ENCODE measurements at regions not wholly inside any gene's neighbourhood (a gene's known extent, or its start where the extent isn't known, plus 50 kb on each side); places are given as distances from the start of the nearest gene placed in this dataset.

DNA sequence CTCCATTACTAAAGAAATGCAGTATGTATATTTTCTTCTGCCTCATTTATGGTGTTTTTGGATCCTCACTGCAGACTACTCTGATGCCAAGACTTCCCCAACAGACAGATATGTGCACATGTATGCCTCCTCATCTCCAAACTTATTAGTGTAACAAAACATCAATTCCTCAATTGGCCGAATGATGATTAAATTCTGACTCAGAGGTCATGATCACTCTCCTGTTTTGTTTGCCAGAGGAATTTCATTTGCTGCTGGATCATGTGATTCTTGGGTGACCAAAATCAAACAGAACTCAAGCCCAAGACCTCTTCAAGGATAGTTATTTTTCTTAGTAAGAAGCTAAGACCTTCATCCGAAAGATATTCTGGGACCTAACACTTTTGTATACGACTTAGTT is 227.6 kb downstream of the LMO4 start:
- Histone ChIP-seq H3K36me3 (no peaks in the 10 kb centered on the region), H3K4me1 (no peaks in the 10 kb centered on the region), H3K9me3 (no peaks in the 10 kb centered on the region), H3K27ac (no peak overlapping the region), H3K27me3 (no peaks in the 10 kb centered on the region), H3K4me3 (no peak overlapping the region)
- ATAC-seq, result no peak
- DNase-seq, result no peak
- TF ChIP-seq POLR2A (IDR thresholded peaks at IDR 0.05), result no peak
- TF ChIP-seq, protein P1, sequence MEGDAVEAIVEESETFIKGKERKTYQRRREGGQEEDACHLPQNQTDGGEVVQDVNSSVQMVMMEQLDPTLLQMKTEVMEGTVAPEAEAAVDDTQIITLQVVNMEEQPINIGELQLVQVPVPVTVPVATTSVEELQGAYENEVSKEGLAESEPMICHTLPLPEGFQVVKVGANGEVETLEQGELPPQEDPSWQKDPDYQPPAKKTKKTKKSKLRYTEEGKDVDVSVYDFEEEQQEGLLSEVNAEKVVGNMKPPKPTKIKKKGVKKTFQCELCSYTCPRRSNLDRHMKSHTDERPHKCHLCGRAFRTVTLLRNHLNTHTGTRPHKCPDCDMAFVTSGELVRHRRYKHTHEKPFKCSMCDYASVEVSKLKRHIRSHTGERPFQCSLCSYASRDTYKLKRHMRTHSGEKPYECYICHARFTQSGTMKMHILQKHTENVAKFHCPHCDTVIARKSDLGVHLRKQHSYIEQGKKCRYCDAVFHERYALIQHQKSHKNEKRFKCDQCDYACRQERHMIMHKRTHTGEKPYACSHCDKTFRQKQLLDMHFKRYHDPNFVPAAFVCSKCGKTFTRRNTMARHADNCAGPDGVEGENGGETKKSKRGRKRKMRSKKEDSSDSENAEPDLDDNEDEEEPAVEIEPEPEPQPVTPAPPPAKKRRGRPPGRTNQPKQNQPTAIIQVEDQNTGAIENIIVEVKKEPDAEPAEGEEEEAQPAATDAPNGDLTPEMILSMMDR (IDR thresholded peaks at IDR 0.05 in 4 of 5, conservative IDR thresholded peaks at IDR 0.05 in 1 of 5), result no peak
- intact Hi-C loops (cut with DNase I; ENCODE audit: low total_unique reads) (no loop called here), in situ Hi-C loops (cut with MboI; ENCODE audit: low sequenced_read_pairs in 4 of 4) (no loop called here)

DNA sequence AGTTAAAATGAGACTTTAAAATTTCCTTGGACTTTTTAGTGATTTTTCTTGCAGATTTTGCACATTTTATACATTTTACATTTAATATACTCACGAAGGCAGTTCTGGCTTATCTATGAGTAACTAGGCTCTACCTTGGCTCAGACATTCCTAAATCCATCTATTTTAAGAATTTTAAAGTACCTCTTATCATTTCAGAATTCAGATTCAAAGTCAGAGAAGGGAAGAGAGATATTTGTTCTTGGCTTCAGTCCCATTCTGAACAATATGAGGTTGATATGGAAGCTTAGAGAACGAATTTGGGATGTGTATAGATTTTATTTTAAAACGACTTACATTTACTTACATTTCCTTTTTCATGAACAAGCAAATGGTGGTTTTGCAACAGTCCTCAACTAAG is 230.2 kb downstream of the LMO4 start:
- intact Hi-C loops (cut with DNase I; ENCODE audit: low total_unique reads), result no loop called here

DNA sequence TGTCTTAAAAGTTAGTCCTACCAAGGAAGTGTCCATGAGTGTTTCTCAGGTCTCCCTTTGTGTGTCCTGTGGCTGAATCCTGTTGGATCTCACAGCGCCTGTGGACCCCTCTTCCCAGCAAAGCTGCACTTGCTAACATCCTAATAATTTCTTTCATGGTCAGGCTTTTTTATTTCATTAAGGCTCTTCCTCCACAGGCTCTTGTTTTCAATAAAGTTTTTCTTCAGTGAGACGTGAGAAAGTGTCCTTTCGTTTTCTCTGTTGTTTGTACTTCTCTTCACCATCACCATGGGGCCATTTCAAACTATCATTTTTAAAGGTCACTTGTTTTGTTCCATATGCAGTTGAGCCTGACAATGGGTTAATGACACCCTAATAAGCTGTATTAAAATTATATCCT is 231.5 kb downstream of the LMO4 start:
- in situ Hi-C loops (cut with MboI; ENCODE audit: low sequenced_read_pairs in 4 of 4), result no loop called here
- no peak for ATAC-seq

More for the DNA sequence above, 230.2 kb downstream of the LMO4 start:
- no peaks in the 10 kb centered on the region for H3K4me1 ChIP-seq
- H3K27me3 ChIP-seq, result no peaks in the 10 kb centered on the region
- in situ Hi-C loops (cut with MboI; ENCODE audit: low sequenced_read_pairs in 4 of 4), result no loop called here
- no peak for ATAC-seq
- H3K36me3 ChIP-seq, result no peaks in the 10 kb centered on the region
- no peak overlapping the region for H3K4me3 ChIP-seq
- H3K27ac ChIP-seq, result no peak overlapping the region
- no peak for DNase-seq
- no peaks in the 10 kb centered on the region for H3K9me3 ChIP-seq
- TF ChIP-seq POLR2A (IDR thresholded peaks at IDR 0.05), result no peak

DNA sequence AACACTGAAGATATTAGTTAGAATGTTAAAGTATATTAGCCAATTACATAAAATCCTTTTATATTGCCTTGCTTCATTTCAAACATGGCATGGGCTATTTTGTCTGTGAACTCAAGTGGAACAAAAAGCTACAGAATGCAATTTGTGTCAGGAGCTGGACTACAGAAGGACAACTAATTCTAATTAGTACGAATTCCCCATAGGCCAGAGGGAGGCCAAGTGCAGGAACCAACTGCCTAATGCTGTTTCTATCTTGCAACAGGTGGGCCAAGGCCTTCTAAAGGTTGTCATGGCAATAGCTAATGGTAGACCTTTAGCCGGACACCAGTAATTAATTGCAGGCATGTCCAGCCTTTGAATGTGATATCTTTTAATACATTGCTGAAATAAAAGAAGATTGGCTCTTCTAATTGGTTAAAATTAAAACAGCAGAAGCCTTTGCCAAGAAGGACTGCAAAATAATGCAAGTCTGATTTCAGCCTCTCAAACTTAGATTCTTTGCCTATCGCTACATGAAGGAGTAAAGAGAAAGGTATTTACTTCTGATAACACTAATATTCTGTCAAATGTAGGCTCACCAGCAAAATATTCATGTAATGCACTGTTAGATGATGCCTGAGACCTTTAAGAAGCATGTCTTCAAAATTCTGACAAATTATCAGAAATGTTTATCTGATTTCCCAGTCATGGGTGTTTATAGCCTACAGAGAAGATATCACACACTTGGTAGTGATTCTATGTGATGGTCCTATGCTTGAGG is 232.1 kb downstream of the LMO4 start:
- Histone ChIP-seq H3K27me3 (no peaks in the 10 kb centered on the region), H3K9me3 (no peaks in the 10 kb centered on the region), H3K4me1 (no peaks in the 10 kb centered on the region), H3K27ac (no peak overlapping the region), H3K36me3 (no peaks in the 10 kb centered on the region), H3K4me3 (no peak overlapping the region)
- TF ChIP-seq POLR2A (IDR thresholded peaks at IDR 0.05), result no peak
- TF ChIP-seq, protein P1 (IDR thresholded peaks at IDR 0.05 in 4 of 5, conservative IDR thresholded peaks at IDR 0.05 in 1 of 5), result no peak
- in situ Hi-C loops (cut with MboI; ENCODE audit: low sequenced_read_pairs in 4 of 4), result no loop called here
- DNase-seq (no peak), ATAC-seq (no peak)
- intact Hi-C loops (cut with DNase I; ENCODE audit: low total_unique reads), result no loop called here

More for the DNA sequence above, 231.5 kb downstream of the LMO4 start:
- Histone ChIP-seq H3K9me3 (no peaks in the 10 kb centered on the region), H3K4me3 (no peak overlapping the region), H3K27me3 (no peaks in the 10 kb centered on the region), H3K27ac (no peak overlapping the region), H3K36me3 (no peaks in the 10 kb centered on the region), H3K4me1 (no peaks in the 10 kb centered on the region)
- intact Hi-C loops (cut with DNase I; ENCODE audit: low total_unique reads), result no loop called here
- TF ChIP-seq, protein P1 (IDR thresholded peaks at IDR 0.05 in 4 of 5, conservative IDR thresholded peaks at IDR 0.05 in 1 of 5), result no peak
- TF ChIP-seq POLR2A (IDR thresholded peaks at IDR 0.05), result no peak
- no peak for DNase-seq

DNA sequence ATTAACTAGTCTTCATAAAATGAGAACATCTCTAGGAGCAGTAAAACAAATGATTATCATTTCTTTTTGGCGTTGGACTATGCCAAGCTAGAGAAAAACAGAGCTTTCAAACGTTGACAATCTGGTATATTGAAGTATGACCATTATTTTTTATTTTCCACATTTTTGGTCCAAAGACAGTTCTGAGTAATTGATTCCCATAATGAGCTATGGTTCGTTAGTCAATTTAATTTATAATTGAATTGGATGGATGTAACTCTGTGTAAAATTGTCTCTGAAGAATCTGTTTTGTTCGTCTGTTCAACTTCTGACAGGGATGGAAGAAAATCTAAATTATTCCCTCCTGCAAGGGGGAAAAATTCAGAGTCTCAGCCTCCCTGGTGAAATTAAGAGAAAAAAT is 234.5 kb downstream of the LMO4 start:
- intact Hi-C loops (cut with DNase I; ENCODE audit: low total_unique reads), result no loop called here
- no peaks in the 10 kb centered on the region for H3K4me1 ChIP-seq
- DNase-seq (no peak), ATAC-seq (no peak)
- H3K4me3 ChIP-seq, result no peak overlapping the region
- no peaks in the 10 kb centered on the region for H3K36me3 ChIP-seq
- TF ChIP-seq, protein P1 (IDR thresholded peaks at IDR 0.05 in 4 of 5, conservative IDR thresholded peaks at IDR 0.05 in 1 of 5), result no peak
- no peak for TF ChIP-seq POLR2A (IDR thresholded peaks at IDR 0.05)
- H3K27me3 ChIP-seq, result no peaks in the 10 kb centered on the region
- H3K9me3 ChIP-seq, result no peaks in the 10 kb centered on the region
- in situ Hi-C loops (cut with MboI; ENCODE audit: low sequenced_read_pairs in 4 of 4), result no loop called here
- no peak overlapping the region for H3K27ac ChIP-seq

Measured in gastrocnemius medialis (tissue), 4 donors.